ENCODE measurements at regions not wholly inside any gene's neighbourhood (a gene's known extent, or its start where the extent isn't known, plus 50 kb on each side); places are given as distances from the start of the nearest gene placed in this dataset.
A peak's percentile ranks its signal among the peaks of the same experiment; 100 is the strongest.

DNA sequence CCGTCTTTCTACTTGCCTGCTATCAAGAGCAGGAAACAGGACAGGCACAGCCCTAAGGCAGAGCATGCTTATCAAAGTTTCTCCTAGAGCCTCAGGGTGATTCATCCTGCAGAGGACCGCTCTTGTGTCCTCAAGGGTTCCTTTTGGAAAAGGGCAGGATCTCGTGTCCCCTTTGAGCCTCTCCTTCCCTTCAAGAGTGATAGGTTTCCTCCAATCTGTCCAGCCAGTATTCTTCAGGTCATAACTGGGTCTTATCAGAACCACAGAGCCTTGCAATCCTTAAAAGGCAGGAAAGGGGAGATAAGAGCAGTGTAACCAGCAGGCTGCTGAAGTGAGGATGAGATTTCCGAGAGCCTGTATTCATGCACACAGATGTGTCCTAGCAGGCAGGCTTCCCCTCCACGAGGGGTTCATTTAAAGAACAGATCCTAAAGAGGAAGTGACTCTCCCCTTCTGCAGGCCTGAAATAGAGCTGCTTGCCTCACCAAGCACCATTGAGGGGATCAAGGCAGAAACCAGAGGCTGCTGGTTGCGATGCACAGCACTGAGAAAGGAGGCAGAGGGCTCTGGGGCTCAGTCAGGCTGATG is 90.5 kb upstream of the SVIL start:
- Histone ChIP-seq H3K4me1 (replicated peaks in 1 of 2) (peaks cover 10 to 33% of the 10 kb centered on the region in 2 donors), H3K36me3 (replicated peaks in 1 of 2) (no peaks in the 10 kb centered on the region), H3K27me3 (no peaks in the 10 kb centered on the region), H3K4me3 (no peak overlapping the region), H3K9me3 (replicated peaks in 1 of 3) (peaks cover 0 to 4% (median 4%) of the 10 kb centered on the region in 3 donors), H3K27ac (peak overlapping the region in 2 of 5 donors; percentile 44 to 59)
- WGBS, 4 donors = 26 to 31% (median 28%) methylated on average over 5 to 6 of the region's 6 CpGs
- DNase-seq = peak in 5 of 7 donors; percentile 37 to 69 (median 51)
- TF ChIP-seq POLR2A (IDR thresholded peaks at IDR 0.05) = no peak
- TF ChIP-seq, protein P1, sequence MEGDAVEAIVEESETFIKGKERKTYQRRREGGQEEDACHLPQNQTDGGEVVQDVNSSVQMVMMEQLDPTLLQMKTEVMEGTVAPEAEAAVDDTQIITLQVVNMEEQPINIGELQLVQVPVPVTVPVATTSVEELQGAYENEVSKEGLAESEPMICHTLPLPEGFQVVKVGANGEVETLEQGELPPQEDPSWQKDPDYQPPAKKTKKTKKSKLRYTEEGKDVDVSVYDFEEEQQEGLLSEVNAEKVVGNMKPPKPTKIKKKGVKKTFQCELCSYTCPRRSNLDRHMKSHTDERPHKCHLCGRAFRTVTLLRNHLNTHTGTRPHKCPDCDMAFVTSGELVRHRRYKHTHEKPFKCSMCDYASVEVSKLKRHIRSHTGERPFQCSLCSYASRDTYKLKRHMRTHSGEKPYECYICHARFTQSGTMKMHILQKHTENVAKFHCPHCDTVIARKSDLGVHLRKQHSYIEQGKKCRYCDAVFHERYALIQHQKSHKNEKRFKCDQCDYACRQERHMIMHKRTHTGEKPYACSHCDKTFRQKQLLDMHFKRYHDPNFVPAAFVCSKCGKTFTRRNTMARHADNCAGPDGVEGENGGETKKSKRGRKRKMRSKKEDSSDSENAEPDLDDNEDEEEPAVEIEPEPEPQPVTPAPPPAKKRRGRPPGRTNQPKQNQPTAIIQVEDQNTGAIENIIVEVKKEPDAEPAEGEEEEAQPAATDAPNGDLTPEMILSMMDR (IDR thresholded peaks at IDR 0.05) = no peak
- intact Hi-C loops (cut with DNase I) = no loop called here

DNA sequence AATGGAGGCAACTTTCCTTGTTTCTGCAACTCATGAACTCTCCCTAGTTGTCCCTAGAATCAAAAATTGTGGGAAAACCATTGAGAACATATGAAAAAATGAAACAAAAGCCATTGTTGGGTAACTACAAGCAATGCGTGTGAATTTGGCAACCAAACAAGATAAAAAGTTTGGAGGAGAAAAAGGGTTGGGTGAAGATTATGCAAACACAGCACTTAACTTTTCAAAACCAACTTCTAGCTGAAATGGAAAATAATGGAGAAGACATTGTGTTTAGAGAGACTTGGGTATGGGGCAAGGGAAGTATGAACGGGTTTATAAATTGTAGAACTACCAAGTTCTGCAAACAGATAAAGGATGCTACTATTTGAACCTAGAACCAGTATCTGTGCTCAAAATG is 89.0 kb upstream of the SVIL start:
- H3K4me3 ChIP-seq = no peak overlapping the region
- WGBS, 4 donors = 52 to 60% (median 59%) methylated on average over 2 of the region's 2 CpGs
- no peak overlapping the region for H3K27ac ChIP-seq
- H3K9me3 ChIP-seq (replicated peaks in 1 of 3) = peaks cover 0 to 13% (median 10%) of the 10 kb centered on the region in 3 donors
- no peaks in the 10 kb centered on the region for H3K36me3 ChIP-seq (replicated peaks in 1 of 2)
- peaks cover 10 to 36% of the 10 kb centered on the region in 2 donors for H3K4me1 ChIP-seq (replicated peaks in 1 of 2)
- no peak for DNase-seq
- TF ChIP-seq, protein P1 (IDR thresholded peaks at IDR 0.05) = no peak
- TF ChIP-seq POLR2A (IDR thresholded peaks at IDR 0.05) = no peak
- intact Hi-C loops (cut with DNase I) = no loop called here
- no peaks in the 10 kb centered on the region for H3K27me3 ChIP-seq

DNA sequence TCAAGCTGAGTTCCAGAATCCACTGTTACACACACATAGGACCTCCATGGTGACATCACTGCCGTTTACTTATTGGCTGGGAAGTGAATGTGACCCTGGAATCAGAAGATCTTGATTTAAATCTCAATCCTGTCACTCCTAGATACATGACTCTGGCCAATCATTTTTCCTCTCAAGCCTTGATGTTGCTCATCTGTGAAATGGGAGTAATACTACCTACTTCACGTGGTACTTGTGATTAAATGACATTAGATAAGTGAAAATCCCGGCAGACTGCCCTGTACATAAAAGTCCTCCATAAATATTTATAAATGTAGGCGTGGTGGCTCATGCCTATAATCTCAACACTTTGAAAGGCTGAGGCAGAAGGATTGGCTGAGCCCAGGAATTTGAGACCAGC is 88.0 kb upstream of the SVIL start:
- intact Hi-C loops (cut with DNase I) = no loop called here
- H3K27me3 ChIP-seq = no peaks in the 10 kb centered on the region
- peak overlapping the region in 1 of 5 donors; percentile 2 for H3K27ac ChIP-seq
- DNase-seq = no peak
- H3K4me1 ChIP-seq (replicated peaks in 1 of 2) = peaks cover 10 to 36% of the 10 kb centered on the region in 2 donors
- no peak overlapping the region for H3K4me3 ChIP-seq
- no peaks in the 10 kb centered on the region for H3K36me3 ChIP-seq (replicated peaks in 1 of 2)
- 66 to 86% (median 80%) methylated on average over 4 of the region's 4 CpGs for WGBS, 4 donors
- TF ChIP-seq, protein P1 (IDR thresholded peaks at IDR 0.05) = no peak
- TF ChIP-seq POLR2A (IDR thresholded peaks at IDR 0.05) = no peak
- peaks cover 0 to 13% (median 10%) of the 10 kb centered on the region in 3 donors for H3K9me3 ChIP-seq (replicated peaks in 1 of 3)

DNA sequence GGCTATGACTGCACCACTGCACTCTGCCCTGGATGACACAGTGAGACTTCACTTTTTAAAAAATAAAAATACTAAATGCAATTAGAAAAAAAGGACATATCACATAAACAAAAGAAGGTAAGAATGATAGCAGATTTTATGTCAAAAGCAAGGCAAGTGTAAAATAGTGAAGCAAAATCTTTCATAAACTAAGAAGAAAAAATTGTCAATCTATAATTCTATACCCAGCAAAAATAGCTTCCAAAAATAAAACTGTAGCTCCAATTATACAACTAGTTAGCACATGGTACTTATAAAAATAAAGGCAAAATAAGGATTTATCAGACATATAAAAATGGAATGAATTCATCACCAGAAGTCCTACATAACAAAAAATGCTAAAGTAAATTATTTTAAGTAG is 85.4 kb upstream of the SVIL start:
- H3K4me3 ChIP-seq = no peak overlapping the region
- no peak for DNase-seq
- TF ChIP-seq, protein P1 (IDR thresholded peaks at IDR 0.05) = no peak
- no peak for TF ChIP-seq POLR2A (IDR thresholded peaks at IDR 0.05)

More for the DNA sequence above, 85.4 kb upstream of the SVIL start:
- H3K27me3 ChIP-seq = no peaks in the 10 kb centered on the region
- H3K9me3 ChIP-seq (replicated peaks in 1 of 3) = peaks cover 0 to 13% (median 10%) of the 10 kb centered on the region in 3 donors
- H3K27ac ChIP-seq = no peak overlapping the region
- no peaks in the 10 kb centered on the region for H3K36me3 ChIP-seq (replicated peaks in 1 of 2)
- peaks cover 3 to 23% of the 10 kb centered on the region in 2 donors for H3K4me1 ChIP-seq (replicated peaks in 1 of 2)
- intact Hi-C loops (cut with DNase I) = no loop called here

All from adrenal gland (tissue), 9 donors.